ENCODE measurements at regions not wholly inside any gene's neighbourhood (a gene's known extent, or its start where the extent isn't known, plus 50 kb on each side); places are given as distances from the start of the nearest gene placed in this dataset.

DNA sequence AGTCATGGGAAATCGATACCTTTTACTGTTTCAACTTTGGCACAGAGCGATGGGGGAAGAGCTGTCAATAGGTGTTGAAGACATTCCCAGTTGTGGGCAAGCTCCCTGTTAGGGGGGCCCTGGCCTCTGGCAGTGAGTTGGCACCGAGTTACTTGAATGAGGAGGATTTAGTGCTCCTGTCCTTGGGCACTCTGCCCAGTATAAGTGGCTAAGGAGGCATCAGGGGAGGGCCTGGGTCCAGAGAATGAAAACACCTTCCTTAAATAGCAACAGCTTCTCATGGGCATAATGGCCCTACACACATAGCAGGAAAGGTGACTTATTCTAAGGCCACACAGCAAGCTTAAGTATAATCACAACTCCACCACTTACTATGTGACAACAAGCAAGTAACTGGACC is 664.4 kb downstream of the PTPRU start:
- no peak for TF ChIP-seq SUZ12 (IDR thresholded peaks at IDR 0.05)
- no peak for TF ChIP-seq TARDBP (IDR thresholded peaks at IDR 0.05)
- TF ChIP-seq FOXM1 (IDR thresholded peaks at IDR 0.05; ENCODE audit: borderline replicate concordance), result no peak
